Mesendoderm (in vitro differentiated cells): ENCODE measurements at regions not wholly inside any gene's neighbourhood (a gene's known extent, or its start where the extent isn't known, plus 50 kb on each side); places are given as distances from the start of the nearest gene placed in this dataset.

ENCODE experiments used
- DNase-seq: peaks from one replicate; pipeline ENCODE4 v3.0.0; 2013
- H2AK5ac ChIP-seq: 2 replicates; pipeline ENCODE4 v1.6.1; 2013; ENCODE audit warnings: low read length, inconsistent platforms
- H2BK120ac ChIP-seq: 2 replicates; pipeline ENCODE4 v1.6.1; 2013; ENCODE audit warnings: low read depth, mild to moderate bottlenecking, low read length, moderate library complexity, mixed read lengths
- H2BK15ac ChIP-seq: replicated peaks from 2 replicates; pipeline ENCODE4 v1.6.1; 2013; ENCODE audit warnings: low read depth, mild to moderate bottlenecking, moderate library complexity
- H2BK5ac ChIP-seq: 2 replicates; pipeline ENCODE4 v1.6.1; 2013; ENCODE audit warnings: low read length, inconsistent platforms
- H3K18ac ChIP-seq: 2 replicates; pipeline ENCODE4 v1.6.1; 2013; ENCODE audit warnings: mild to moderate bottlenecking, low read length, mixed read lengths
- H3K23ac ChIP-seq: one replicate; pipeline ENCODE4 v1.6.1; 2013; ENCODE audit warnings: low read length
- H3K27ac ChIP-seq: 2 replicates; pipeline ENCODE4 v1.5.1; 2013; ENCODE audit warnings: low read depth, mild to moderate bottlenecking, inconsistent platforms, low read length, moderate library complexity
- H3K27me3 ChIP-seq: 2 replicates; pipeline ENCODE4 v1.6.1; 2013; ENCODE audit warnings: low read length, control low read depth, mild to moderate bottlenecking, inconsistent platforms; ENCODE audit not compliant: insufficient read depth, poor library complexity
- H3K36me3 ChIP-seq: 2 replicates; pipeline ENCODE4 v1.6.1; 2013; ENCODE audit warnings: low read length, inconsistent platforms; ENCODE audit not compliant: control insufficient read depth, insufficient read depth
- H3K4ac ChIP-seq: one replicate; pipeline ENCODE4 v1.6.1; 2013; ENCODE audit warnings: low read depth, mild to moderate bottlenecking, low read length, moderate library complexity
- H3K4me1 ChIP-seq: 2 replicates; pipeline ENCODE4 v1.6.1; 2013; ENCODE audit warnings: low read depth, low read length, inconsistent platforms; ENCODE audit not compliant: control insufficient read depth
- H3K4me2 ChIP-seq: 2 replicates; pipeline ENCODE4 v1.6.1; 2013; ENCODE audit warnings: low read length
- H3K4me3 ChIP-seq: 2 replicates; pipeline ENCODE4 v1.5.1; 2013; ENCODE audit warnings: mild to moderate bottlenecking, low read length
- H3K56ac ChIP-seq: one replicate; pipeline ENCODE4 v1.6.1; 2013; ENCODE audit warnings: low read length
- H3K79me1 ChIP-seq: 2 replicates; pipeline ENCODE4 v1.6.1; 2013; ENCODE audit warnings: low read length, inconsistent platforms
- H3K79me2 ChIP-seq: 2 replicates; pipeline ENCODE4 v1.6.1; 2013; ENCODE audit warnings: mild to moderate bottlenecking, low read length; ENCODE audit not compliant: control insufficient read depth, insufficient read depth
- H3K9ac ChIP-seq: 2 replicates; pipeline ENCODE4 v1.6.1; 2013; ENCODE audit warnings: low read length, inconsistent platforms
- H4K5ac ChIP-seq: one replicate; pipeline ENCODE4 v1.6.1; 2013; ENCODE audit warnings: low read length
- H4K8ac ChIP-seq: one replicate; pipeline ENCODE4 v1.6.1; 2013; ENCODE audit warnings: low read depth, mild to moderate bottlenecking, control low read depth, low read length, moderate library complexity
- WGBS: extraction: QIAGEN DNeasy Blood & Tissue Kit; methylation state at CpG from one replicate; pipeline ENCODE4 v1.1.7; 2013; ENCODE audit warnings: low lambda C conversion rate, missing lambda C conversion rate; ENCODE audit not compliant: insufficient coverage; ENCODE audit errors: extremely low coverage; 5-methylcytosine and 5-hydroxymethylcytosine counted together

DNA sequence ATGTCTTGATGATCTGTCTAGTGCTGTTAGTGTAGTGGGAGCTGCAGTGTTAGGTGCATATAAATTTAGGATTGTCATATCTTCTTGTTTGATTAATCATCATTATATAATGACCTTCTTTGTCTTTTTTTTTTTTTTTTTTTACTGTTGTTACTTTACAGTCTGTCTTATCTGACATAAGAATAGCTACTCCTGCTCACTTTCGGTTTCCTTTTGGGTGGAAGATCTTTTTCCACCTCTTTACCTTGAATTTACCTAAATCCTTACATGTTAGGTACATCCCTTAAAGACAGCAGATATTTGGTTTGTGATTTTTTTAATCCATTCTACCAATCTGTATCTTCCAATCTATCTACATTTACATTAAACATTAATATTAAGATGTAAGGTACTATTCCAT, 113.6 kb upstream of the PCLO start:
- no peak overlapping the region for H3K4me3 ChIP-seq
- no peak overlapping the region for H3K23ac ChIP-seq
- no peak overlapping the region for H3K56ac ChIP-seq
- H2BK120ac ChIP-seq: no peak overlapping the region
- no peak overlapping the region for H4K5ac ChIP-seq
- H3K4me2 ChIP-seq: no peak overlapping the region
- no peak overlapping the region for H3K4ac ChIP-seq
- no peak overlapping the region for H2BK15ac ChIP-seq
- H3K18ac ChIP-seq: no peak overlapping the region
- no peak overlapping the region for H3K9ac ChIP-seq
- no peaks in the 10 kb centered on the region for H3K79me1 ChIP-seq
- H3K36me3 ChIP-seq: no peaks in the 10 kb centered on the region
- DNase-seq: no peak
- no peak overlapping the region for H2BK5ac ChIP-seq
- no peaks in the 10 kb centered on the region for H3K27me3 ChIP-seq
- WGBS: no CpG with 5 or more reads among the region's 1 CpG
- no peak overlapping the region for H2AK5ac ChIP-seq
- no peaks in the 10 kb centered on the region for H3K4me1 ChIP-seq
- no peaks in the 10 kb centered on the region for H3K79me2 ChIP-seq
- no peak overlapping the region for H3K27ac ChIP-seq
- no peak overlapping the region for H4K8ac ChIP-seq

DNA sequence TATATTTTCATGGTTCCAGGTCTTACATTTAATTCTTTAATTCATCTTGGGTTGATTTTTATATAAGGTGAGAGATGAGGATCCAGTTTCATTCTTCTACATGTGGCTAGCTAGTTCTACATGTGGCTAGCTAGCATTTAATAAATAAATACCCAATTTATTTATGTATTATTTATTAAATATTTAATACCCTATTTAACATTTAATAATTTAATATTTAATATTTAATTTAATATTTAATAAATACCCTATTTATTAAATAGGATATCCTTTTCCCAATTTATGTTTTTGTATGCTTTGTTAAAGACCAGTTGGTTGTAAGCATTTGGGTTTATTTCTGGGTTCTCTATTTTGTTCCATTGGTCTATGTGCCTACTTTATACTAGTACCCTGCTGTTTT, 111.0 kb upstream of the PCLO start:
- no peak overlapping the region for H4K8ac ChIP-seq
- no peaks in the 10 kb centered on the region for H3K27me3 ChIP-seq
- no peaks in the 10 kb centered on the region for H3K79me1 ChIP-seq
- H2BK120ac ChIP-seq: no peak overlapping the region
- DNase-seq: no peak
- no peak overlapping the region for H3K4me3 ChIP-seq
- no peak overlapping the region for H3K56ac ChIP-seq
- no peak overlapping the region for H3K27ac ChIP-seq
- no peak overlapping the region for H2BK15ac ChIP-seq
- H3K9ac ChIP-seq: no peak overlapping the region
- no peak overlapping the region for H3K23ac ChIP-seq
- H3K18ac ChIP-seq: no peak overlapping the region
- H2BK5ac ChIP-seq: no peak overlapping the region
- no peaks in the 10 kb centered on the region for H3K36me3 ChIP-seq
- no peak overlapping the region for H4K5ac ChIP-seq
- no peaks in the 10 kb centered on the region for H3K79me2 ChIP-seq
- H2AK5ac ChIP-seq: no peak overlapping the region
- H3K4me2 ChIP-seq: no peak overlapping the region
- no peak overlapping the region for H3K4ac ChIP-seq
- H3K4me1 ChIP-seq: no peaks in the 10 kb centered on the region

DNA sequence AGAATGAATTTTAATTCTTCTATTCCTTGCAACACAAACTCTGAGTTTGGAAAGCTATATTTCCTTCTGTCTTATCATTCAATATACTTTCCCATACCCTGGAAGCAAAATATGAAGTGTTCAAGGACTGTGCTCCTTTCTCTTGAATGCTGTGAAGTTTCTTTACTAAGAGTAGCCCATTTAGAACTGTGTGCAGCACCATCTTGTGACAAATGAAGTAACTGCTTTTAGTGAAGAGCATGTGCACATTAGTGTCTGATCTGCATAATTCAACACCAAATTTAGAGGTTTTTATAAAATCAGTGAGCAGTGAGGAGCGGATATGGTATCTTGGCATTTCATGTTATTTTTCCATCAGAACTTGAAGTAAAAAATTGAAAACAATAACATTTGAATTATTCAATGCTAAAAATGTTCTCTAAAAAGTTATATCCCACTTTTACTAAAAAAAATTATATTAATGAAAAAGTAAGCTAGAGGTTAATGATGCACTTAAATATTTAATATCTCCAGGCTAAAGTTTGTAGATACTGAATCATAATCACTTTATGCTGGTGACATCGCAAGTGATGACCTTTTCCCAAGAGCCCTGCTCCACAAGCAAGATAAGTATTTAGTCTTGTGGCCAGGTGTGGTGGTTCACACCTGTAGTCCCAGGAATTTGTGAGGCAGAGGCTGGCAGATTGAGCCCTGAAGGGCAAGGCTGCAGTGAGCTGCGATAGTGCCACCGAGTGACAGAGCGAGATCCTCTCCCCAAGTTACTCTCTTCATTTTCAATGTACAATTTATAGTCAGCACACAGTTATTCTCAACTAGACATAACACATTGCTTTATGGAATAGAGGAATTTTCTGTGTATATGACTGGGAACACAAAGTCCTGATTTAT, 108.8 kb upstream of the PCLO start:
- Histone ChIP-seq H3K4me1 (no peaks in the 10 kb centered on the region), H3K79me1 (no peaks in the 10 kb centered on the region), H4K5ac (no peak overlapping the region), H3K56ac (no peak overlapping the region), H3K4me3 (no peak overlapping the region), H2BK120ac (no peak overlapping the region), H3K79me2 (no peaks in the 10 kb centered on the region), H2AK5ac (no peak overlapping the region), H3K18ac (no peak overlapping the region), H3K4me2 (no peak overlapping the region), H2BK15ac (no peak overlapping the region), H3K9ac (no peak overlapping the region), H3K23ac (no peak overlapping the region), H4K8ac (no peak overlapping the region), H3K27me3 (no peaks in the 10 kb centered on the region), H3K27ac (no peak overlapping the region), H3K36me3 (no peaks in the 10 kb centered on the region), H2BK5ac (no peak overlapping the region), H3K4ac (no peak overlapping the region)
- DNase-seq: peak; percentile 48
- WGBS: no CpG with 5 or more reads among the region's 5 CpGs

DNA sequence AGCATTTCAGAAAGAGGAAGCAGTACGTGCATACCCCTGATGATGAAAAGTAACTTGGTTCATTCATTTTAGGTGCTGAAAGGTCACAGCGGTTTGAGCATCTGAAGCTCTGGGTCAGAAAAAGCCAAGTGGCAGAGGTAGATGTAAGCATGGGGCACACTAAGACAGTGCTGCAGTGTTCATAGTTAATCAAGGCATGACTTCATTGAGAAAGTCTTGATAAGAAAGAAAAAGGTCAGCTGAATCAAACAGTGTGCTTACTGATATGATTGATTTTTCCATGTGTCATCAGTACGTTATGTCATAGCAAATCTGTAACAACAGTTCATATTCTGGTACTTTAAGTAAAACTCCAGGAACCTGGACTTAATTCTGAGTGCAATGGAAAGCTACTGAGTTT, 107.7 kb upstream of the PCLO start:
- H3K9ac ChIP-seq: no peak overlapping the region
- no peak overlapping the region for H4K5ac ChIP-seq
- H2BK120ac ChIP-seq: no peak overlapping the region
- H3K79me1 ChIP-seq: no peaks in the 10 kb centered on the region
- no peak overlapping the region for H3K23ac ChIP-seq
- H3K4me2 ChIP-seq: no peak overlapping the region
- no peaks in the 10 kb centered on the region for H3K4me1 ChIP-seq
- no peak overlapping the region for H3K4ac ChIP-seq
- no peak overlapping the region for H3K56ac ChIP-seq
- no peak overlapping the region for H2BK15ac ChIP-seq
- H2AK5ac ChIP-seq: no peak overlapping the region
- H3K79me2 ChIP-seq: no peaks in the 10 kb centered on the region
- H2BK5ac ChIP-seq: no peak overlapping the region
- no peak overlapping the region for H3K27ac ChIP-seq
- H3K18ac ChIP-seq: no peak overlapping the region
- DNase-seq: no peak
- WGBS: no CpG with 5 or more reads among the region's 3 CpGs
- no peak overlapping the region for H3K4me3 ChIP-seq
- no peaks in the 10 kb centered on the region for H3K27me3 ChIP-seq
- H3K36me3 ChIP-seq: no peaks in the 10 kb centered on the region
- no peak overlapping the region for H4K8ac ChIP-seq

DNA sequence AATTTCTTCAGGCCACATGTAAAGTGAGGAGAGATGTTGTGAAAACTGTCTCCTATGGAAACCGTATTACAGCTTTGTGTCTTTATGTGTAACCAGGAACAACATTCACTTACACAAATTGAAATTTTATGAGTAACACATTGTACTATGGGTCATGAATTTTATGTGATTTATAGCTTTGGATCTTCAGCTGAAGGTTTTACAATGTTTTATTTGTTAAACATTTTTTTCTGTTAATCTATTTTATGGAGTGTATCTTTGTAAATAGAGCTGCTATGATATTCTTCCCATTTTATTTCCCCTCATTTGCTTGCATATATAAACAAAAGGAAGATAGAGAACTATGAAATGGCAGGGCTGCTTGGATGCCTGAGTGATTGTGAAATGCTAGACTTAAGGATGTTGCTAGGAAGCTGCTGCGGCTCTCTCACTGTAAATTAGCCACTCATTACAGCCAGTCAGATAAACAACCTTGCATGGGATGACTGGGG, 104.5 kb upstream of the PCLO start:
- no CpG with 5 or more reads among the region's 2 CpGs for WGBS
- peak; percentile 70 for DNase-seq
- H3K4me2 ChIP-seq: no peak overlapping the region
- no peak overlapping the region for H2BK15ac ChIP-seq
- no peak overlapping the region for H4K5ac ChIP-seq
- no peak overlapping the region for H2BK5ac ChIP-seq
- H2BK120ac ChIP-seq: no peak overlapping the region
- H3K18ac ChIP-seq: no peak overlapping the region
- H3K56ac ChIP-seq: no peak overlapping the region
- no peak overlapping the region for H3K4me3 ChIP-seq
- no peaks in the 10 kb centered on the region for H3K27me3 ChIP-seq
- H3K9ac ChIP-seq: no peak overlapping the region
- no peaks in the 10 kb centered on the region for H3K4me1 ChIP-seq
- no peak overlapping the region for H2AK5ac ChIP-seq
- H3K27ac ChIP-seq: no peak overlapping the region
- H3K36me3 ChIP-seq: no peaks in the 10 kb centered on the region
- no peak overlapping the region for H4K8ac ChIP-seq
- no peaks in the 10 kb centered on the region for H3K79me2 ChIP-seq
- H3K23ac ChIP-seq: no peak overlapping the region
- H3K4ac ChIP-seq: no peak overlapping the region
- no peaks in the 10 kb centered on the region for H3K79me1 ChIP-seq
